GM20000 (cell line): ENCODE measurements at regions not wholly inside any gene's neighbourhood (a gene's known extent, or its start where the extent isn't known, plus 50 kb on each side); places are given as distances from the start of the nearest gene placed in this dataset.

Experiments
- DNase-seq: peaks from one replicate; pipeline ENCODE4 v3.0.0; 2012; ENCODE audit warnings: low spot score
- CTCF ChIP-seq: IDR thresholded peaks from 2 replicates; pipeline ENCODE4 v1.5.1; 2012; ENCODE audit warnings: mild to moderate bottlenecking, control low read depth; ENCODE audit errors: extremely low read depth, missing control alignments

- no peak for TF ChIP-seq CTCF
- DNase-seq = no peak
Observed at GRCh38 chr1:199688133-199688676, 339.3 kb upstream of the NR5A2 start.

- DNase-seq = no peak
Observed at GRCh38 chr1:199688774-199689173, 338.7 kb upstream of the NR5A2 start.

DNA sequence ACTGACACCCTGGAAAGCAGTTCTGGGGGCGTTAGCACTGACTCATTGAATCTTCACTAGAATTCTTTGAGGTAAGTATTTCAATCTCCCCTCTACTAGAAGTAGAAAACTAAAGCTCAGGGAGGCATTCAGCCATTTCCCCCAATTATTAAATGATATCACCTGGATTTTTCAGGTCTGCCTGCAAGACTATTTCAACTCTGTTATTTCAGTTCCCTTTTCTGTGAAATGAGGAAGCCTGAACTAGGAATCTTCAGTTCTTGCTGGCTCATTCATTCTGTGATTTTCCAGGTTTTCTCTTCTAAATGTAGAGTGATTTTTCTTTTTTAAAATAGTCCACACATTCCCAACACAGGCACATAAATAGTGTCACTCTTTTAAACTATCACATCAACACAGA is 337.0 kb upstream of the NR5A2 start:
- no peak for TF ChIP-seq CTCF
- no peak for DNase-seq

More at GRCh38 chr1:199688774-199689173, 338.7 kb upstream of the NR5A2 start:
- TF ChIP-seq CTCF = no peak

DNA sequence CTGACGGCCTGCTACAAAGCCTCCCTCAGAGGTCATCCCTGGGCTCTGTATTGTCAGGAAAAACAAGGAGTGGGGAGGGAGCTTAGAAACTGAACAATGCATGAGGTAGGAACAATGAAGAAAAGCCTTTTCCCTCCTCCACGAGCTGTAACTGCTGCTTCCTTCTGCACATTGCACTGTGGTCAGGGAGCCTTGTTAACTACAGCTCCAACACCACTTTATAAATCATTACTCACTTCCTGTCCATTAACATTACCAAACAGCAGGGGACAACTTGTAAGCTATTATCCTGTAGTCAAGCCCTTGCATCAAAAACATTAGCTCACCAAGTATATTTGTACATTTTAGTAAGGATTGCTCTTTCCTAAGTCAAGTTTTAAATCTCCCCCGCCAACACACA is 336.0 kb upstream of the NR5A2 start:
- no peak for DNase-seq
- TF ChIP-seq CTCF = no peak

DNA sequence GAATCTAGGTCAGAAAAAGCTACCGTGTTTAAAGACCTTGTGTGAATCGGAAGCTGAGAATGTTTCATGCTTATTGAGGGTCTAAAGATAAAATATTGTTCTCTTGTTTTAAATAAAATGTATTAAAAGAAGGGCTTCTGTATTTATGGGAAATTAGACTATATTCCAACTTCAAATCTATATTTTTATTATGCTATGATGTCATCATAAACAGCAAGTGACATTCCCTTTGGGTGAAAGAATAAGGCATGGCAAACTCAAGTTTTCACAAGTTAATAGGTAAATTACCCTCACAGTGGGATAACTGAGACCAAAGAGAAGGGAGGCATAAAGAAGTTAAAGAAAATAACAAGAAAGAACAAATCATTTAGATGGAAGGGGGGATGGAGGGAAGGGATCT is 333.8 kb upstream of the NR5A2 start:
- no peak for TF ChIP-seq CTCF
- DNase-seq = no peak

- no peak for DNase-seq
- TF ChIP-seq CTCF = no peak
Observed at GRCh38 chr1:199696225-199696624, 331.3 kb upstream of the NR5A2 start.

DNA sequence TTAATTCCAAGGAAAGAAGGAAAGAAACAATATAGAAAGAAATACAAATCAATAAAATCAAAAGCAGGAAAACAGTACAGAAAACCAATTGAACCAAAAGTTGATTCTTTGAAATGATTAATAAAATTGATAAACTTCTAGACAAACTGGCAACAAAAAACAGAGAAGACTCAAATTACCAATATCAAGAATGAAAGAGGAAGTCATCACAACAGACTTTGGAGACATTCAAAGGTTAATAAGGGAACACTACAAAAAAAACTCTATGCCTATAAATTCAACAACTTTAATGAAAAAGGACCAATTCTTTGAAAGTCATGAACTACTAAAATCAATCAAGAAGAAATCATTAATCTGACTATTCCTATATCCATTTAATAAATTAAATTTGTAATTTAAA is 329.3 kb upstream of the NR5A2 start:
- no peak for TF ChIP-seq CTCF
- no peak for DNase-seq
